ENCODE measurements at regions not wholly inside any gene's neighbourhood (a gene's known extent, or its start where the extent isn't known, plus 50 kb on each side); places are given as distances from the start of the nearest gene placed in this dataset.
"Not testable (repeated sequence)": the region's sequence is repeated elsewhere in the genome, so short reads cannot be mapped to it uniquely, and the experiment has no call there.

GRCh38 chr16:88157686-88158085 lies 206.5 kb downstream of the BANP start:
- H3K4me1 ChIP-seq (ENCODE audit: insufficient read depth, low read length); DNase-seq (ENCODE audit: insufficient read length, low spot score, missing footprints); H2AFZ ChIP-seq (ENCODE audit: low read length); H3K79me2 ChIP-seq (ENCODE audit: insufficient read depth, low read length); H4K20me1 ChIP-seq (ENCODE audit: insufficient read depth, low read length); H3K4me2 ChIP-seq (ENCODE audit: insufficient read depth, low read length); H3K27me3 ChIP-seq (ENCODE audit: insufficient read depth, low read length); H3K9me3 ChIP-seq (ENCODE audit: low read depth, low read length); H3K27ac ChIP-seq (ENCODE audit: low read depth, low read length); H3K36me3 ChIP-seq (ENCODE audit: insufficient read depth, low read length); H3K4me3 ChIP-seq (ENCODE audit: insufficient read depth, low read length): not testable (repeated sequence)

GRCh38 chr16:88158256-88159045 lies 207.2 kb downstream of the BANP start:
- not testable (repeated sequence) for H3K4me1 ChIP-seq (ENCODE audit: insufficient read depth, low read length); H3K4me3 ChIP-seq (ENCODE audit: insufficient read depth, low read length); DNase-seq (ENCODE audit: insufficient read length, low spot score, missing footprints); H3K9me3 ChIP-seq (ENCODE audit: low read depth, low read length); H3K36me3 ChIP-seq (ENCODE audit: insufficient read depth, low read length); H4K20me1 ChIP-seq (ENCODE audit: insufficient read depth, low read length); H3K27ac ChIP-seq (ENCODE audit: low read depth, low read length); H2AFZ ChIP-seq (ENCODE audit: low read length); H3K4me2 ChIP-seq (ENCODE audit: insufficient read depth, low read length); H3K79me2 ChIP-seq (ENCODE audit: insufficient read depth, low read length); H3K27me3 ChIP-seq (ENCODE audit: insufficient read depth, low read length)

- not testable (repeated sequence) for DNase-seq (ENCODE audit: insufficient read length, low spot score, missing footprints); H3K9me3 ChIP-seq (ENCODE audit: low read depth, low read length); H2AFZ ChIP-seq (ENCODE audit: low read length); H3K4me2 ChIP-seq (ENCODE audit: insufficient read depth, low read length); H3K36me3 ChIP-seq (ENCODE audit: insufficient read depth, low read length); H3K79me2 ChIP-seq (ENCODE audit: insufficient read depth, low read length); H3K4me3 ChIP-seq (ENCODE audit: insufficient read depth, low read length); H3K4me1 ChIP-seq (ENCODE audit: insufficient read depth, low read length); H3K27ac ChIP-seq (ENCODE audit: low read depth, low read length); H4K20me1 ChIP-seq (ENCODE audit: insufficient read depth, low read length); H3K27me3 ChIP-seq (ENCODE audit: insufficient read depth, low read length)
Observed at GRCh38 chr16:88159046-88159896, 208.0 kb downstream of the BANP start.

GRCh38 chr16:88159897-88160335 lies 208.7 kb downstream of the BANP start:
- not testable (repeated sequence) for H2AFZ ChIP-seq (ENCODE audit: low read length); H3K27me3 ChIP-seq (ENCODE audit: insufficient read depth, low read length); H3K36me3 ChIP-seq (ENCODE audit: insufficient read depth, low read length); DNase-seq (ENCODE audit: insufficient read length, low spot score, missing footprints); H3K4me3 ChIP-seq (ENCODE audit: insufficient read depth, low read length); H3K4me2 ChIP-seq (ENCODE audit: insufficient read depth, low read length); H4K20me1 ChIP-seq (ENCODE audit: insufficient read depth, low read length); H3K9me3 ChIP-seq (ENCODE audit: low read depth, low read length); H3K4me1 ChIP-seq (ENCODE audit: insufficient read depth, low read length); H3K27ac ChIP-seq (ENCODE audit: low read depth, low read length); H3K79me2 ChIP-seq (ENCODE audit: insufficient read depth, low read length)

- H3K4me3 ChIP-seq (ENCODE audit: insufficient read depth, low read length); H3K36me3 ChIP-seq (ENCODE audit: insufficient read depth, low read length); H3K79me2 ChIP-seq (ENCODE audit: insufficient read depth, low read length); H4K20me1 ChIP-seq (ENCODE audit: insufficient read depth, low read length); H3K27me3 ChIP-seq (ENCODE audit: insufficient read depth, low read length); H3K9me3 ChIP-seq (ENCODE audit: low read depth, low read length); H3K27ac ChIP-seq (ENCODE audit: low read depth, low read length); H3K4me2 ChIP-seq (ENCODE audit: insufficient read depth, low read length); H3K4me1 ChIP-seq (ENCODE audit: insufficient read depth, low read length); H2AFZ ChIP-seq (ENCODE audit: low read length); DNase-seq (ENCODE audit: insufficient read length, low spot score, missing footprints): not testable (repeated sequence)
Observed at GRCh38 chr16:88161191-88161590, 210.0 kb downstream of the BANP start.

GRCh38 chr16:88161623-88162275 lies 210.5 kb downstream of the BANP start:
- not testable (repeated sequence) for H3K79me2 ChIP-seq (ENCODE audit: insufficient read depth, low read length); H2AFZ ChIP-seq (ENCODE audit: low read length); DNase-seq (ENCODE audit: insufficient read length, low spot score, missing footprints); H3K4me3 ChIP-seq (ENCODE audit: insufficient read depth, low read length); H3K27ac ChIP-seq (ENCODE audit: low read depth, low read length); H3K9me3 ChIP-seq (ENCODE audit: low read depth, low read length); H3K4me2 ChIP-seq (ENCODE audit: insufficient read depth, low read length); H3K36me3 ChIP-seq (ENCODE audit: insufficient read depth, low read length); H3K27me3 ChIP-seq (ENCODE audit: insufficient read depth, low read length); H3K4me1 ChIP-seq (ENCODE audit: insufficient read depth, low read length); H4K20me1 ChIP-seq (ENCODE audit: insufficient read depth, low read length)

GRCh38 chr16:88162778-88163177 lies 211.5 kb downstream of the BANP start:
- H3K36me3 ChIP-seq (ENCODE audit: insufficient read depth, low read length); H3K4me3 ChIP-seq (ENCODE audit: insufficient read depth, low read length); H3K79me2 ChIP-seq (ENCODE audit: insufficient read depth, low read length); H3K27me3 ChIP-seq (ENCODE audit: insufficient read depth, low read length); H2AFZ ChIP-seq (ENCODE audit: low read length); H3K4me2 ChIP-seq (ENCODE audit: insufficient read depth, low read length); H3K9me3 ChIP-seq (ENCODE audit: low read depth, low read length); H3K4me1 ChIP-seq (ENCODE audit: insufficient read depth, low read length); DNase-seq (ENCODE audit: insufficient read length, low spot score, missing footprints); H3K27ac ChIP-seq (ENCODE audit: low read depth, low read length); H4K20me1 ChIP-seq (ENCODE audit: insufficient read depth, low read length): not testable (repeated sequence)

- H2AFZ ChIP-seq (ENCODE audit: low read length); H3K4me2 ChIP-seq (ENCODE audit: insufficient read depth, low read length); H3K36me3 ChIP-seq (ENCODE audit: insufficient read depth, low read length); H3K9me3 ChIP-seq (ENCODE audit: low read depth, low read length); H3K4me1 ChIP-seq (ENCODE audit: insufficient read depth, low read length); H3K27ac ChIP-seq (ENCODE audit: low read depth, low read length); H3K79me2 ChIP-seq (ENCODE audit: insufficient read depth, low read length); H3K27me3 ChIP-seq (ENCODE audit: insufficient read depth, low read length); DNase-seq (ENCODE audit: insufficient read length, low spot score, missing footprints); H4K20me1 ChIP-seq (ENCODE audit: insufficient read depth, low read length); H3K4me3 ChIP-seq (ENCODE audit: insufficient read depth, low read length): not testable (repeated sequence)
Observed at GRCh38 chr16:88164196-88165039, 213.2 kb downstream of the BANP start.

All from osteoblast (primary cell).